ENCODE measurements at regions not wholly inside any gene's neighbourhood (a gene's known extent, or its start where the extent isn't known, plus 50 kb on each side); places are given as distances from the start of the nearest gene placed in this dataset.

- TF ChIP-seq CTCF (IDR thresholded peaks at IDR 0.05): no peak
- TF ChIP-seq POLR2A (IDR thresholded peaks at IDR 0.05): no peak
Measured at GRCh38 chr7:73967832-73968290, 60.1 kb upstream of the ELN start.
